ENCODE measurements at regions not wholly inside any gene's neighbourhood (a gene's known extent, or its start where the extent isn't known, plus 50 kb on each side); places are given as distances from the start of the nearest gene placed in this dataset.

DNA sequence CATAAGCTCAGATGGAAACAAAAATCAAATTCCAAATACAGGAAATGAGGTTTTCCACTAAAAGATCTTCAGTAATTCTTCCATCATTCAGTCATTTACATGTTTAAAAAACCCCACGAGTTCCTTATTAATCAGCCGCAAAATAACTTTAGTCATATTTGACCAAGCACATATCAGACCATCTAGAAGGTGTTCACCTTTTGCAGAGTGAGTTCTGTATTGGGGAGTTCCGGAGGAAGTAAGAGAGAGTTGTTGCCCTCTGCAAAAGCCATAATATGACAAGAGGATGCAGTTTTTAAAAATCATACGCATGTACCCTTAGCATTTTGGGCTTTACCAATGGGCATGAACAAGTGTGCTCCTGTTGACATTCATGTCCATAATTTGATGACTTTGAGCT, 61.6 kb downstream of the CCR1 start:
- Histone ChIP-seq H3K9me3 (ENCODE audit: low read depth) (no peaks in the 10 kb centered on the region), H3K27me3 (no peaks in the 10 kb centered on the region), H3K4me1 (ENCODE audit: low read depth) (no peaks in the 10 kb centered on the region), H3K27ac (no peak overlapping the region), H3K4me3 (no peak overlapping the region), H3K36me3 (no peaks in the 10 kb centered on the region)
- TF ChIP-seq, protein P1, sequence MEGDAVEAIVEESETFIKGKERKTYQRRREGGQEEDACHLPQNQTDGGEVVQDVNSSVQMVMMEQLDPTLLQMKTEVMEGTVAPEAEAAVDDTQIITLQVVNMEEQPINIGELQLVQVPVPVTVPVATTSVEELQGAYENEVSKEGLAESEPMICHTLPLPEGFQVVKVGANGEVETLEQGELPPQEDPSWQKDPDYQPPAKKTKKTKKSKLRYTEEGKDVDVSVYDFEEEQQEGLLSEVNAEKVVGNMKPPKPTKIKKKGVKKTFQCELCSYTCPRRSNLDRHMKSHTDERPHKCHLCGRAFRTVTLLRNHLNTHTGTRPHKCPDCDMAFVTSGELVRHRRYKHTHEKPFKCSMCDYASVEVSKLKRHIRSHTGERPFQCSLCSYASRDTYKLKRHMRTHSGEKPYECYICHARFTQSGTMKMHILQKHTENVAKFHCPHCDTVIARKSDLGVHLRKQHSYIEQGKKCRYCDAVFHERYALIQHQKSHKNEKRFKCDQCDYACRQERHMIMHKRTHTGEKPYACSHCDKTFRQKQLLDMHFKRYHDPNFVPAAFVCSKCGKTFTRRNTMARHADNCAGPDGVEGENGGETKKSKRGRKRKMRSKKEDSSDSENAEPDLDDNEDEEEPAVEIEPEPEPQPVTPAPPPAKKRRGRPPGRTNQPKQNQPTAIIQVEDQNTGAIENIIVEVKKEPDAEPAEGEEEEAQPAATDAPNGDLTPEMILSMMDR (IDR thresholded peaks at IDR 0.05; ENCODE audit: low read depth, low read length): no peak
- no peak for DNase-seq (ENCODE audit: low read depth in 1 of 2, low spot score in 1 of 2)

DNA sequence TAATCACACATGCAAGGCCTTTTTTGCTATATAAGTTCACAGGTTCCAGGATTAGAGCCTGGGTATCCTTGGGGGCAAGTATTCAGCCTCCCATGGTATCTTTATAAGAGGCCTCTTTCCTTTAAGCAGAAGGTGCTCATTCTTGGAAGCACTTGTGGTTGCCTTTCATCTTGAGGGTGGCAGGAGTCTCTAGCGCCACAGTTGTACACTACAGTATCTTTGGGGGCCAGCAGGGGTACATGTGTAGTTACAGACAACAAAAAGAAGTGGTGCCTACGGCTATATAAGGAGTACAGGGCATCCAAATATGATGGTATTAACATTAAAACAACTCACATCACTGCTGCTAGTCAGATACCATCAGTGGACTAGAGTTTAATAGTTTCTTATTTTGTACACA, 62.1 kb downstream of the CCR1 start:
- no peak overlapping the region for H3K4me3 ChIP-seq
- no peaks in the 10 kb centered on the region for H3K27me3 ChIP-seq

DNA sequence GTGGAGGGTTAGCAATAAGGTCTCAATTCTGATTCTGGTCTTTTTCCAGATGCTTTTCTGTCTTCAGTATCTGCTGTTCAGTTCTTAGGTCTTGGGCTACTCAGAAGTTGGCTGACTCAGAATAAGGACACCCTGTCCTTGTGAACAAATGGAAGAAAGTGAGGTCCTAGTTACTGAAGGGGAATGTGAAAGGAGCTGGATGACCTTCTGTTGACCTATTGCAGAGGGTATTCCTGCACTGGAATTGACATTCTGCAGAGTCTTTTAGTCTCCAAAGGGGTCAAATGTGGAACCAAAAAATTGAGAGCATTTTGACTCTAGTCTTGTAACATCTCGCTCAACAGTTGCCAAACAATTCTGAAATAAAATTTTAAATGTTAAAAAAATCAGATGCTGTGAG, 63.0 kb downstream of the CCR1 start:
- TF ChIP-seq, protein P1 (IDR thresholded peaks at IDR 0.05; ENCODE audit: low read depth, low read length): no peak
- Histone ChIP-seq H3K36me3 (no peaks in the 10 kb centered on the region), H3K27ac (no peak overlapping the region), H3K27me3 (no peaks in the 10 kb centered on the region), H3K4me3 (no peak overlapping the region), H3K9me3 (ENCODE audit: low read depth) (no peaks in the 10 kb centered on the region), H3K4me1 (ENCODE audit: low read depth) (no peaks in the 10 kb centered on the region)
- no peak for DNase-seq (ENCODE audit: low read depth in 1 of 2, low spot score in 1 of 2)

More for the DNA sequence above, 62.1 kb downstream of the CCR1 start:
- H3K36me3 ChIP-seq: no peaks in the 10 kb centered on the region
- H3K27ac ChIP-seq: no peak overlapping the region
- H3K4me1 ChIP-seq (ENCODE audit: low read depth): no peaks in the 10 kb centered on the region
- TF ChIP-seq, protein P1 (IDR thresholded peaks at IDR 0.05; ENCODE audit: low read depth, low read length): no peak
- H3K9me3 ChIP-seq (ENCODE audit: low read depth): no peaks in the 10 kb centered on the region
- DNase-seq (ENCODE audit: low read depth in 1 of 2, low spot score in 1 of 2): no peak

- Histone ChIP-seq H3K27ac (no peak overlapping the region), H3K9me3 (ENCODE audit: low read depth) (no peaks in the 10 kb centered on the region), H3K4me1 (ENCODE audit: low read depth) (no peaks in the 10 kb centered on the region), H3K4me3 (no peak overlapping the region), H3K27me3 (no peaks in the 10 kb centered on the region), H3K36me3 (no peaks in the 10 kb centered on the region)
- DNase-seq (ENCODE audit: low read depth in 1 of 2, low spot score in 1 of 2): no peak
- TF ChIP-seq, protein P1 (IDR thresholded peaks at IDR 0.05; ENCODE audit: low read depth, low read length): no peak
Observed at GRCh38 chr3:46143951-46144473, 64.1 kb downstream of the CCR1 start.

DNA sequence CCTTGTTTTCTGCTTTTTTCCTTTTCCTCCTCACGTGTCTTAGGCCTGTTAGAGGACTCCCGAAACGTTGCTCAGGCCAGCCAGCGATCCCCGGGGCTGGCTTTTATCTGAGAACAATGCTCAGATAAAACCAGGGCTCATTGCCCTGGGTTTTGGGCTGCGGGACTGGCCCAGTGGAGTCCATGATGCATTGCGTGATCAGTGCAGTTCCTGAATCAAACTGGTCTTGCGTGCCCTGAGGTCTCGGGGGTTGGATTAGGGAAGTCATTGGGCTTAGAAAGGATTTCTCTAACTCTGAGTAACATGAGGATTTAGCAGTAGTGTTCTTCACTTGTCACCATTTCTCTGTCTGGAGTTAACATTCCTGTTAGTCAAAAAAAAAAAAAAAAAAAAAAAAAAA, 66.3 kb downstream of the CCR1 start:
- Histone ChIP-seq H3K4me3 (no peak overlapping the region), H3K36me3 (no peaks in the 10 kb centered on the region), H3K27me3 (no peaks in the 10 kb centered on the region), H3K27ac (no peak overlapping the region), H3K9me3 (ENCODE audit: low read depth) (no peaks in the 10 kb centered on the region), H3K4me1 (ENCODE audit: low read depth) (no peaks in the 10 kb centered on the region)
- TF ChIP-seq, protein P1 (IDR thresholded peaks at IDR 0.05; ENCODE audit: low read depth, low read length): no peak
- DNase-seq (ENCODE audit: low read depth in 1 of 2, low spot score in 1 of 2): no peak

DNA sequence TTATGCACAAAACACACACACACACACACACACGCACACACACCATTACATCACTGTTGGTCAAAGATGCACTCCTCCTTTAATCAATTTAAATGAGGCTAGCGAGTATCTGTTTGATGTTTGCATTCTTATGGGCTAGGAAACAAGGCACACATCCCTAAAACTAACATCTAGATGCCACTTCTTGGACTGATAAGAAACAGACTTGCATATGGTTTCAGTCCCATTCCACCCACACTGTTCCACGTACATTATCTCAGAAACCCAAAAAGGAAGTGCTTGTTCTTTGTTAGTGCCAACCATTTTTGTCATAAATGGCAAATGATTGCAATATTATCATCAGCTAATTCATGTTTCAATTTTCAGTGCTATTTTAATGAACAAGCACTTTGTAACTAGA, 69.5 kb downstream of the CCR1 start:
- TF ChIP-seq, protein P1 (IDR thresholded peaks at IDR 0.05; ENCODE audit: low read depth, low read length): no peak
- DNase-seq (ENCODE audit: low read depth in 1 of 2, low spot score in 1 of 2): no peak

More for the DNA sequence above, 69.5 kb downstream of the CCR1 start:
- Histone ChIP-seq H3K27ac (no peak overlapping the region), H3K27me3 (no peaks in the 10 kb centered on the region), H3K9me3 (ENCODE audit: low read depth) (no peaks in the 10 kb centered on the region), H3K4me3 (no peak overlapping the region), H3K4me1 (ENCODE audit: low read depth) (no peaks in the 10 kb centered on the region), H3K36me3 (no peaks in the 10 kb centered on the region)
